Activated CD4-positive, alpha-beta T cell treated with anti-CD3 and anti-CD28 coated beads for 48 hours (primary cell): ENCODE measurements at regions not wholly inside any gene's neighbourhood (a gene's known extent, or its start where the extent isn't known, plus 50 kb on each side); places are given as distances from the start of the nearest gene placed in this dataset.
"Not testable (repeated sequence)": the region's sequence is repeated elsewhere in the genome, so short reads cannot be mapped to it uniquely, and the experiment has no call there.

Experiments
- DNase-seq: peaks from one replicate; pipeline ENCODE4 v3.0.0-alpha.2; 2020

GRCh38 chr1:47688461-47689296, 250.8 kb downstream of the FOXD2 start:
- DNase-seq = no peak

GRCh38 chr1:47689894-47690293, 252.1 kb downstream of the FOXD2 start:
- no peak for DNase-seq

- no peak for DNase-seq
These were observed 252.8 kb downstream of the FOXD2 start for GRCh38 chr1:47690341-47691250.

GRCh38 chr1:47691293-47691692, 253.4 kb downstream of the FOXD2 start:
- DNase-seq = not testable (repeated sequence)

GRCh38 chr1:47692196-47692595, 254.4 kb downstream of the FOXD2 start:
- no peak for DNase-seq

- no peak for DNase-seq
These were observed 255.3 kb downstream of the FOXD2 start for GRCh38 chr1:47693115-47693514.

GRCh38 chr1:47694011-47694890, 256.4 kb downstream of the FOXD2 start:
- DNase-seq = no peak

GRCh38 chr1:47696404-47696736, 258.5 kb downstream of the FOXD2 start:
- no peak for DNase-seq

GRCh38 chr1:47696737-47697441, 259.0 kb downstream of the FOXD2 start:
- no peak for DNase-seq

- no peak for DNase-seq
These were observed 259.9 kb downstream of the FOXD2 start for GRCh38 chr1:47697616-47698335.

GRCh38 chr1:47699492-47700235, 261.8 kb downstream of the FOXD2 start:
- no peak for DNase-seq

GRCh38 chr1:47701283-47701682, 263.4 kb downstream of the FOXD2 start:
- DNase-seq = no peak

GRCh38 chr1:47701741-47702515, 264.1 kb downstream of the FOXD2 start:
- no peak for DNase-seq

GRCh38 chr1:47703156-47703825, 265.4 kb downstream of the FOXD2 start:
- no peak for DNase-seq

- DNase-seq = no peak
These were observed 266.2 kb downstream of the FOXD2 start for GRCh38 chr1:47703981-47704596.

- DNase-seq = no peak
These were observed 267.8 kb downstream of the FOXD2 start for GRCh38 chr1:47705517-47706130.

GRCh38 chr1:47707503-47707902, 269.7 kb downstream of the FOXD2 start:
- DNase-seq = no peak

- no peak for DNase-seq
These were observed 270.2 kb downstream of the FOXD2 start for GRCh38 chr1:47708019-47708535.
